Endothelial cell of umbilical vein (primary cell): ENCODE measurements at regions not wholly inside any gene's neighbourhood (a gene's known extent, or its start where the extent isn't known, plus 50 kb on each side); places are given as distances from the start of the nearest gene placed in this dataset.

ENCODE experiments used
- BruUV-seq: library from RNA; stranded (reverse); fragments of 400-500 nt; replicated peaks from 2 replicates; lab custom pipeline; 2021; lab: Mats Ljungman, UMichigan
- CTCF ChIA-PET: fragments of 300-600, 350-600 bp; sonication (Branson Sonifier 250); formaldehyde crosslinking; loops from one replicate; lab custom pipeline; 2021; ENCODE audit warnings: antibody characterized with exemption, inconsistent platforms; lab: Charles Lee
- POLR2A ChIA-PET: fragments of 300-600, 350-600 bp; sonication (Branson Sonifier 250); formaldehyde crosslinking; loops from one replicate; lab custom pipeline; 2021; ENCODE audit warnings: antibody characterized with exemption, inconsistent platforms; lab: Charles Lee
- DNase-seq: peaks from one replicate; pipeline ENCODE4 v3.0.0-alpha.2; 2011; ENCODE audit warnings: low read depth, low spot score
- FAIRE-seq: peaks from 2 replicates; lab custom pipeline; 2011; peaks lifted over from hg19 to GRCh38; lab: Jason Lieb, UNC
- H2AFZ ChIP-seq: 2 replicates; pipeline ENCODE4 v1.6.0; 2012; ENCODE audit warnings: low read depth, low read length, control low read depth, inconsistent platforms
- H3K27ac ChIP-seq: 2 replicates; pipeline ENCODE4 v1.5.1; 2011; ENCODE audit warnings: low read depth, mild to moderate bottlenecking, control low read depth, low read length, moderate library complexity; ENCODE audit not compliant: insufficient read depth
- H3K27me3 ChIP-seq, 2 experiments: 2 replicates each; pipeline versions ENCODE4 v1.6.0 to v1.6.1; 2011; ENCODE audit warnings: low read length in 2 of 2, mixed read lengths in 1 of 2; ENCODE audit not compliant: control insufficient read depth in 2 of 2, insufficient read depth in 2 of 2
- H3K36me3 ChIP-seq, 2 experiments: 2 replicates in 1 of 2; 3 replicates in 1 of 2; pipeline ENCODE4 v1.5.1; 2011; ENCODE audit warnings: low read length in 2 of 2, mild to moderate bottlenecking in 1 of 2, moderate library complexity in 1 of 2; ENCODE audit not compliant: control insufficient read depth in 2 of 2, insufficient read depth in 2 of 2; ENCODE audit errors: extremely low read depth in 1 of 2
- H3K4me1 ChIP-seq: 3 replicates; pipeline ENCODE4 v1.5.1; 2011; ENCODE audit warnings: mild to moderate bottlenecking, low read length; ENCODE audit not compliant: control insufficient read depth, insufficient read depth; ENCODE audit errors: extremely low read depth
- H3K4me2 ChIP-seq: 2 replicates; pipeline ENCODE4 v1.6.1; 2011; ENCODE audit warnings: low read length, control low read depth, mixed read lengths; ENCODE audit not compliant: insufficient read depth
- H3K4me3 ChIP-seq, 3 experiments: fragments of 200-600 bp in 1 of 3; sonication (generic), shearing (Covaris generic) in 1 of 3; replicated peaks in 1 of 3; 2 replicates each; pipeline ENCODE4 v1.5.1; 2011 to 2016; ENCODE audit warnings: control low read depth in 3 of 3, low read length in 3 of 3, mild to moderate bottlenecking in 2 of 3, inconsistent platforms in 1 of 3, low read depth in 1 of 3, moderate library complexity in 1 of 3; ENCODE audit not compliant: insufficient read depth in 1 of 3
- H3K79me2 ChIP-seq: 2 replicates; pipeline ENCODE4 v1.6.0; 2012; ENCODE audit warnings: low read length, inconsistent platforms; ENCODE audit not compliant: control insufficient read depth, insufficient read depth
- H3K9ac ChIP-seq: replicated peaks from 2 replicates; pipeline ENCODE3; 2011; ENCODE audit warnings: low read length, control low read depth; ENCODE audit not compliant: insufficient read depth; ENCODE audit errors: extremely low read depth
- H3K9me1 ChIP-seq: replicated peaks from 3 replicates; pipeline ENCODE4 v1.6.0; 2011; ENCODE audit warnings: mild to moderate bottlenecking, low read length; ENCODE audit not compliant: control insufficient read depth, insufficient read depth; ENCODE audit errors: extremely low read depth
- H3K9me3 ChIP-seq: replicated peaks from 2 replicates; pipeline ENCODE4 v1.5.1; 2012; ENCODE audit warnings: low read length, inconsistent platforms; ENCODE audit not compliant: control insufficient read depth, insufficient read depth
- H4K20me1 ChIP-seq: replicated peaks from 2 replicates; pipeline ENCODE3; 2011; ENCODE audit warnings: mild to moderate bottlenecking, low read length; ENCODE audit not compliant: control insufficient read depth, insufficient read depth; ENCODE audit errors: extremely low read depth
- EZH2 ChIP-seq: IDR thresholded peaks from 2 replicates; pipeline ENCODE4 v1.6.1; 2012; ENCODE audit warnings: borderline replicate concordance, low read depth, mild to moderate bottlenecking, moderate library complexity, low read length, inconsistent platforms; ENCODE audit not compliant: severe bottlenecking
- FOS ChIP-seq: IDR thresholded peaks from 2 replicates; pipeline ENCODE4 v1.6.1; 2011; ENCODE audit warnings: mild to moderate bottlenecking, low read length, moderate library complexity, borderline replicate concordance; ENCODE audit not compliant: insufficient read depth
- GATA2 ChIP-seq: IDR thresholded peaks from 2 replicates; pipeline ENCODE4 v1.7.0; 2011; ENCODE audit warnings: low read depth, mild to moderate bottlenecking, moderate library complexity, mixed read lengths, low read length; ENCODE audit not compliant: insufficient read length, insufficient read depth
- JUN ChIP-seq: IDR thresholded peaks from 2 replicates; pipeline ENCODE4 v1.6.1; 2011; ENCODE audit warnings: borderline replicate concordance, low read depth; ENCODE audit not compliant: insufficient read length, insufficient read depth
- MYC ChIP-seq: IDR thresholded peaks from one replicate; pipeline ENCODE4 v1.6.1; 2011; ENCODE audit warnings: mild to moderate bottlenecking, low read depth, low read length
- POLR2A ChIP-seq: IDR thresholded peaks from 2 replicates; pipeline ENCODE4 v1.6.1; 2012; ENCODE audit warnings: low read depth, mild to moderate bottlenecking, control low read depth, low read length
- POLR2AphosphoS5 ChIP-seq: IDR thresholded peaks from 2 replicates; pipeline ENCODE4 v1.6.1; 2012; ENCODE audit warnings: low read depth, mild to moderate bottlenecking, control low read depth, low read length, moderate library complexity; ENCODE audit not compliant: insufficient read depth
- dilution Hi-C: fragments of 300-500 bp; cut with MboI; formaldehyde crosslinking; loops from one replicate; pipeline ENCODE4 v1.15.0; 2019; ENCODE audit warnings: low sequenced_read_pairs; ENCODE audit not compliant: extremely low pct_ligation_motif_present
- intact Hi-C: fragments of 100-400 bp; cut with micrococcal nuclease; formaldehyde crosslinking; loops from one replicate; pipeline ENCODE4 v1.10.0; 2022
- TF ChIP-seq, protein P1 (sequence below), 2 donors: IDR thresholded peaks; 1 replicate in 1 of 2; 2 replicates in 1 of 2; pipeline ENCODE4 v1.5.1; 2011; ENCODE audit warnings: low read length in 2 of 2, mild to moderate bottlenecking in 2 of 2, moderate library complexity in 2 of 2, control low read depth in 1 of 2, inconsistent platforms in 1 of 2, low read depth in 1 of 2; ENCODE audit not compliant: insufficient read depth in 1 of 2; ENCODE audit errors: extremely low read depth in 1 of 2
- TF ChIP-seq, protein P2 (sequence below): IDR thresholded peaks from 2 replicates; pipeline ENCODE4 v1.6.1; 2011; ENCODE audit not compliant: insufficient read depth, insufficient read length

DNA sequence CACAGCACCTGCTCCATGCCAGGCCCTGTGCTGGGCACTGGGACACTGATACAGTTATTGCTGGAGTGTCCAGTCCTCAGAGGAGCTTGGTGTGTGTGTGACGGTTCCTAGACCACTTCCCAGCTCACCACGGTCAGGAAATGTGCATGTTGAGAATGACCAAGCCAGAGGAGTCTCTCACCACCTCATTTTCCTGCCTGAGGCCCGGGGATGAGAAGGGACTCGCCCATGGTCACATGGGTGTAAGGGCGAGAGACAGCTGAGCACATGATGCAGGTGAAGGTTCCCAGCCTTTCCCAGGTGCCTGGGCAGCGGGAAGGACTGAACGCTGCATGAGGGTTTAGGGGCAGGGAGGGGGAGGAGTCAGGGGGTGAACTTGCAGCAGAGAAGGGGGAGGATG is 180.9 kb upstream of the TLE3 start:
- FAIRE-seq, result no peak
- POLR2A ChIA-PET, result no interaction called here
- H3K27ac ChIP-seq, result no peak overlapping the region
- H3K36me3 ChIP-seq, result no peaks in the 10 kb centered on the region
- no peaks in the 10 kb centered on the region for H3K79me2 ChIP-seq
- no peaks in the 10 kb centered on the region for H4K20me1 ChIP-seq
- TF ChIP-seq, protein P1, sequence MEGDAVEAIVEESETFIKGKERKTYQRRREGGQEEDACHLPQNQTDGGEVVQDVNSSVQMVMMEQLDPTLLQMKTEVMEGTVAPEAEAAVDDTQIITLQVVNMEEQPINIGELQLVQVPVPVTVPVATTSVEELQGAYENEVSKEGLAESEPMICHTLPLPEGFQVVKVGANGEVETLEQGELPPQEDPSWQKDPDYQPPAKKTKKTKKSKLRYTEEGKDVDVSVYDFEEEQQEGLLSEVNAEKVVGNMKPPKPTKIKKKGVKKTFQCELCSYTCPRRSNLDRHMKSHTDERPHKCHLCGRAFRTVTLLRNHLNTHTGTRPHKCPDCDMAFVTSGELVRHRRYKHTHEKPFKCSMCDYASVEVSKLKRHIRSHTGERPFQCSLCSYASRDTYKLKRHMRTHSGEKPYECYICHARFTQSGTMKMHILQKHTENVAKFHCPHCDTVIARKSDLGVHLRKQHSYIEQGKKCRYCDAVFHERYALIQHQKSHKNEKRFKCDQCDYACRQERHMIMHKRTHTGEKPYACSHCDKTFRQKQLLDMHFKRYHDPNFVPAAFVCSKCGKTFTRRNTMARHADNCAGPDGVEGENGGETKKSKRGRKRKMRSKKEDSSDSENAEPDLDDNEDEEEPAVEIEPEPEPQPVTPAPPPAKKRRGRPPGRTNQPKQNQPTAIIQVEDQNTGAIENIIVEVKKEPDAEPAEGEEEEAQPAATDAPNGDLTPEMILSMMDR (IDR thresholded peaks at IDR 0.05; ENCODE audit: extremely low read depth in 1 of 2, insufficient read depth in 1 of 2, low read depth in 1 of 2, low read length in 2 of 2), result no peak
- TF ChIP-seq, protein P2, sequence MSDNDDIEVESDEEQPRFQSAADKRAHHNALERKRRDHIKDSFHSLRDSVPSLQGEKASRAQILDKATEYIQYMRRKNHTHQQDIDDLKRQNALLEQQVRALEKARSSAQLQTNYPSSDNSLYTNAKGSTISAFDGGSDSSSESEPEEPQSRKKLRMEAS, result no peak
- TF ChIP-seq FOS, result no peak
- TF ChIP-seq MYC, result no peak
- no peak for TF ChIP-seq POLR2AphosphoS5
- TF ChIP-seq POLR2A, result no peak
- TF ChIP-seq JUN, result no peak
- no peak for TF ChIP-seq GATA2
- TF ChIP-seq EZH2, result no peak
- no peak overlapping the region for H3K4me2 ChIP-seq
- dilution Hi-C loops (no loop called here), intact Hi-C loops (no loop called here)
- no peak for DNase-seq
- H3K9me3 ChIP-seq, result no peaks in the 10 kb centered on the region
- no peak overlapping the region for H3K9ac ChIP-seq
- no peaks in the 10 kb centered on the region for H3K27me3 ChIP-seq
- no peaks in the 10 kb centered on the region for H3K9me1 ChIP-seq
- H3K4me3 ChIP-seq, result no peak overlapping the region
- no TSS peak for BruUV-seq
- CTCF ChIA-PET, result interaction anchor here (1.1 kb wide), 1 partner anchor 40 kb away, joined by 3 read pairs; no protein-coding TSS in a partner anchor
- H2AFZ ChIP-seq, result no peak overlapping the region
- H3K4me1 ChIP-seq, result peaks cover 4% of the 10 kb centered on the region
